ENCODE measurements at regions not wholly inside any gene's neighbourhood (a gene's known extent, or its start where the extent isn't known, plus 50 kb on each side); places are given as distances from the start of the nearest gene placed in this dataset.
A peak's percentile ranks its signal among the peaks of the same experiment; 100 is the strongest.

DNA sequence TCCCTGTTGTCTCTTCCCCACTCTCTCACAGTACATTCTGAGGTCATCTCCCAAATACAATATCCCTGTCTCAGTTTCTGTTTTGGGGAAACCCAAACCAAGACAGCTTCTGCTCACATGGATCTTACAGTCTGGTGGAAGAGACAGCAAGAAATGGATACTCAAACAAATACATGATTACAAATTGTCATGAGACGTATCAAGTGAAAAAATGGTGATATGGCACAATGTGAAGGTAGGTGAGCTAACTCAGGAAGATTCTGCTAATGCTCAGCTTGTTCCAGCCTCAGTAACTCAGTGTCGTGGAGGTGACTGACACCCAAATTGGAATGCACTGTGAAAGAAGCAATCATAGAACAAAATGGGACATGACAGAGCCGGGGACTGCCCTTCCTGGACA lies 68.3 kb downstream of the CHST1 start:
- TF ChIP-seq, protein P1, sequence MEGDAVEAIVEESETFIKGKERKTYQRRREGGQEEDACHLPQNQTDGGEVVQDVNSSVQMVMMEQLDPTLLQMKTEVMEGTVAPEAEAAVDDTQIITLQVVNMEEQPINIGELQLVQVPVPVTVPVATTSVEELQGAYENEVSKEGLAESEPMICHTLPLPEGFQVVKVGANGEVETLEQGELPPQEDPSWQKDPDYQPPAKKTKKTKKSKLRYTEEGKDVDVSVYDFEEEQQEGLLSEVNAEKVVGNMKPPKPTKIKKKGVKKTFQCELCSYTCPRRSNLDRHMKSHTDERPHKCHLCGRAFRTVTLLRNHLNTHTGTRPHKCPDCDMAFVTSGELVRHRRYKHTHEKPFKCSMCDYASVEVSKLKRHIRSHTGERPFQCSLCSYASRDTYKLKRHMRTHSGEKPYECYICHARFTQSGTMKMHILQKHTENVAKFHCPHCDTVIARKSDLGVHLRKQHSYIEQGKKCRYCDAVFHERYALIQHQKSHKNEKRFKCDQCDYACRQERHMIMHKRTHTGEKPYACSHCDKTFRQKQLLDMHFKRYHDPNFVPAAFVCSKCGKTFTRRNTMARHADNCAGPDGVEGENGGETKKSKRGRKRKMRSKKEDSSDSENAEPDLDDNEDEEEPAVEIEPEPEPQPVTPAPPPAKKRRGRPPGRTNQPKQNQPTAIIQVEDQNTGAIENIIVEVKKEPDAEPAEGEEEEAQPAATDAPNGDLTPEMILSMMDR (IDR thresholded peaks at IDR 0.05; ENCODE audit: low read depth, low read length, missing control alignments) = no peak
- H3K4me3 ChIP-seq (ENCODE audit: low read depth, low read length) = no peak overlapping the region
- DNase-seq (ENCODE audit: low read depth) = no peak
- in situ Hi-C loops (cut with HindIII; ENCODE audit: low sequenced_read_pairs) = no loop called here

DNA sequence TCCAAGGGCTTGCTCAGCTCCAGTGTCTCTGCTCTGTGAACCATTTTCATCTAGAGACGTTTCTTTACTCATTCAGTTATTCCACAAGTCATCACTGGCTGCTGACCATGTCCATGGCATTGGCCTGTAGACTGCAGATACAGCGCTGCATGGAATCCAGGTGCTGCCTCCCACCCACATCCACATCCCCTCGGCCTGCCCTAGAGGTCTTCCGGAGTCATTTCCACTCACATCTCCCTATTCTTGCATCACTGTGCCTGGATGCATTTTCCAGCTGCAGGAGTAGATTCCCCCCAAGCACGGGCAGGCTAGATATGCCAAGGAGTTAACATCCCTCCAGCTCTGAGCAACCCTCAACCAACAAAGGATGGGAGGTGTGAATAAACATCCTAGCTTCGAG lies 68.9 kb downstream of the CHST1 start:
- no peak overlapping the region for H3K4me3 ChIP-seq (ENCODE audit: low read depth, low read length)
- in situ Hi-C loops (cut with HindIII; ENCODE audit: low sequenced_read_pairs) = no loop called here
- TF ChIP-seq, protein P1 (IDR thresholded peaks at IDR 0.05; ENCODE audit: low read depth, low read length, missing control alignments) = no peak
- no peak for DNase-seq (ENCODE audit: low read depth)

DNA sequence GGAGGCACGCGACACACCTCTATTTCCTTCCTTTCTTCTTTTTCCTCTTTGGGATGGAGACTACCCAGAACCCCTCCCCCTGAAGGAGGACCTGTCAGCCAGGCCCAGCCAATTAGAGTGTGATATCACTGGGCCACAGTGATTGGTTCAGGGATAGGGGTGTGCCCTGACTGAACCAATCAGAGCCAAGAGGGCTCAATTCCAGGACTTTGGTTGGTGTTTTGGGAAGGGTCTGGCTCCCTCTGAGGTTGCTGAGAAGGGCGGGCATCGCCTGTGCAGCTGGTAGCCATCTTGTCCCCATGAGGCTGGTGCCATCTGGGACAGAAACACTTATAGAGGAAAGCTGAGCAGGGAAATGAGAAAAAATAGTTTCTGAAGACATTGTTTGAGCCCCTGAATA lies 71.4 kb downstream of the CHST1 start:
- DNase-seq (ENCODE audit: low read depth) = no peak
- in situ Hi-C loops (cut with HindIII; ENCODE audit: low sequenced_read_pairs) = no loop called here
- TF ChIP-seq, protein P1 (IDR thresholded peaks at IDR 0.05; ENCODE audit: low read depth, low read length, missing control alignments) = no peak
- H3K4me3 ChIP-seq (ENCODE audit: low read depth, low read length) = no peak overlapping the region

DNA sequence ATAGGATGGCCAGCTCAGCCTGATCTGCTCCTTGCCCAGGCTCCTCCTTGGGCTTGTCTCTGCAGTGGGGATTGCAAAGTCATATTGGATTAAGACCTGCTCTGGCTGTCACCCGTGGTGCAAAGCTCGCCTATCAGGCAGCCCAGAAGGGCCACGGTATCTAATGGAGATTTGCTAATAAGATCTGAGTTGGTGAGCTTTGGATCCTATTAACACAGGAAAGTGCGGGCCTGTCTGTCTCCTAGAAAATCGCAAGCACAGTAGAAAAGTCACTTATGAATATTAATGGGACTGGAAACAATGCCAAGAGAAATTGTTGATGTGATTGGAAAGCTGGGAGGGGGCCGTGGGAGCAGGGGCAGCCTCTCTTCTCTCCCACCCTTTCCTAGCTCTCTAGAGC lies 72.8 kb downstream of the CHST1 start:
- H3K4me3 ChIP-seq (ENCODE audit: low read depth, low read length) = no peak overlapping the region
- TF ChIP-seq, protein P1 (IDR thresholded peaks at IDR 0.05; ENCODE audit: low read depth, low read length, missing control alignments) = no peak
- in situ Hi-C loops (cut with HindIII; ENCODE audit: low sequenced_read_pairs) = no loop called here
- DNase-seq (ENCODE audit: low read depth) = no peak

DNA sequence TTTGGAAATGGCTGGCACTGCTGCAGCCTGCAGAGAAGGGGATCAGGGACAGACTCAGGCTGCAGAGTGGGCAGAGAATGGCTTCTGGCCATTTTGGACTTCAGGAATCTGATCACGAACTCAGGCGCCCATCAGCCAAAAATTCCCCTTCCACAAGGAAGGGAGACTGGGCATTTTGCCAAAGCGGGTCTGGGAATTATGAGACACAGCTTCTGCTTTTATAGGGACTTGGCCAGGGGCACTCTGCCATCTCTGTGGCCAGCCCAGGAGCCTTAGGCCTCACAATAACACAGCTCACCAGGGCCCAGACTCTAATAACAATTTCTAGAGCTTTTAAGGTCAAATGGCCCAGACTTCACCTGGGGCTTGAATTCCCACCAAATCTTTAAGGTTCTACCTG lies 74.7 kb downstream of the CHST1 start:
- peak; percentile 18 for DNase-seq (ENCODE audit: low read depth)
- no peak overlapping the region for H3K4me3 ChIP-seq (ENCODE audit: low read depth, low read length)
- TF ChIP-seq, protein P1 (IDR thresholded peaks at IDR 0.05; ENCODE audit: low read depth, low read length, missing control alignments) = no peak
- in situ Hi-C loops (cut with HindIII; ENCODE audit: low sequenced_read_pairs) = no loop called here

DNA sequence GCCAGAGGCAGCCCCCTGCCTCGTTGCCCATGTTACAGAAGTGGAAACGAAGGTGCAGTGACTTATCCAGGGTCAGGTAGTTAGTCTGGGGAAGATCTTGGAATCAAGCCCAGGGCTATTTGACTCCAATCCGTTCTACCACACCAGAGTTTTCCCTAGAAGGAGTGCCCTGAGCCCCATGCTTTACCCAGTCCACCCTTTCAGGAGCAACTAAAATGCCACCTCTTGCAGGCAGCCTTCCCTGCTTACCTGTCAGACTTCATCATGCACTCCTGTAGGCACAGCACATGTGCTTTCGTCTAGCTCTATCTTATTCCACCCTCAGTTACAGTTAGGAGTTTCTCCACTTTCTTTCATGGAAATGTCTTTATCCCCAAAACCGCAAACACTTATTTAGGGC lies 80.2 kb downstream of the CHST1 start:
- no peak for DNase-seq (ENCODE audit: low read depth)
- no peak overlapping the region for H3K4me3 ChIP-seq (ENCODE audit: low read depth, low read length)
- in situ Hi-C loops (cut with HindIII; ENCODE audit: low sequenced_read_pairs) = loop anchor here (5.0 kb wide), 1 partner anchor 43 kb away; no protein-coding TSS in a partner anchor
- TF ChIP-seq, protein P1 (IDR thresholded peaks at IDR 0.05; ENCODE audit: low read depth, low read length, missing control alignments) = no peak
